ENCODE measurements at regions not wholly inside any gene's neighbourhood (a gene's known extent, or its start where the extent isn't known, plus 50 kb on each side); places are given as distances from the start of the nearest gene placed in this dataset.

GRCh38 chr9:79806086-79806485 is 234.3 kb downstream of the TLE4 start:
- TF ChIP-seq, protein P1, sequence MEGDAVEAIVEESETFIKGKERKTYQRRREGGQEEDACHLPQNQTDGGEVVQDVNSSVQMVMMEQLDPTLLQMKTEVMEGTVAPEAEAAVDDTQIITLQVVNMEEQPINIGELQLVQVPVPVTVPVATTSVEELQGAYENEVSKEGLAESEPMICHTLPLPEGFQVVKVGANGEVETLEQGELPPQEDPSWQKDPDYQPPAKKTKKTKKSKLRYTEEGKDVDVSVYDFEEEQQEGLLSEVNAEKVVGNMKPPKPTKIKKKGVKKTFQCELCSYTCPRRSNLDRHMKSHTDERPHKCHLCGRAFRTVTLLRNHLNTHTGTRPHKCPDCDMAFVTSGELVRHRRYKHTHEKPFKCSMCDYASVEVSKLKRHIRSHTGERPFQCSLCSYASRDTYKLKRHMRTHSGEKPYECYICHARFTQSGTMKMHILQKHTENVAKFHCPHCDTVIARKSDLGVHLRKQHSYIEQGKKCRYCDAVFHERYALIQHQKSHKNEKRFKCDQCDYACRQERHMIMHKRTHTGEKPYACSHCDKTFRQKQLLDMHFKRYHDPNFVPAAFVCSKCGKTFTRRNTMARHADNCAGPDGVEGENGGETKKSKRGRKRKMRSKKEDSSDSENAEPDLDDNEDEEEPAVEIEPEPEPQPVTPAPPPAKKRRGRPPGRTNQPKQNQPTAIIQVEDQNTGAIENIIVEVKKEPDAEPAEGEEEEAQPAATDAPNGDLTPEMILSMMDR (IDR thresholded peaks at IDR 0.05; ENCODE audit: low read depth, low read length, poor library complexity, severe bottlenecking), result no peak
- no peak for TF ChIP-seq EZH2phosphoT487 (IDR thresholded peaks at IDR 0.05; ENCODE audit: borderline replicate concordance, low read length)
